ENCODE measurements at regions not wholly inside any gene's neighbourhood (a gene's known extent, or its start where the extent isn't known, plus 50 kb on each side); places are given as distances from the start of the nearest gene placed in this dataset.
A peak's percentile ranks its signal among the peaks of the same experiment; 100 is the strongest.

DNA sequence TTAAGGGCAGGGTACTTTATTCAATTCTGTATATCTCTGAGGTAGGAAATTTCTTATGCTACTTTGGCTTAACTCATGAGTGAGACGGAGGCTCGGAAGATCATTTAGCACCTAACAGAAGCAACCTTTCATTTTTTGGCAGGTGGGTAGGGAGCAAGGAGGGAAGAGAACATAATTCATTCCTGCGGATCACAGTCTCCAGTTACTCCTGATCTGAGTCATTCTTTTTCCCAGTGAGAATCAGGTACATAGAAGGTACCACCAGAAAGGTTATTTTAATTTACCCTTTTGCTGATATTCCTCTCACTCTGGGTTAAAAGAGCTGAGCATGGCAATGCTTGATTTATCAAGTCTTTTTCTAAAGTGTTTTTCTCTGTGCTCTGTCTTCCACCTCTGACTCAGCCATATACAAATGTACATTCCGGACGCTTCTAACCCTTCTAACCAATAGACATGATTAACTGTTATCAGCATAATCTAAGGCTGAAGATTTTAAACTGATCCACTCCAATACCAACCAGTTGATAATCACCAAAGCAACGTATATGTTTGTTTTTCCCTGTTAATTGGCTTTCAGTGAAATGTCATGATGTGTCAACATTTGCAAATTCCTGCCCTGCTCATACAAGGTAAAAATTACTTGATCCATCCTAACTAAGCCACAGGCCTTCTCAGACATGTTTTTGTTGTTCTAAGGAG, 271.7 kb downstream of the DUSP10 start:
- peak; percentile 54 for DNase-seq (ENCODE audit: low read depth)

DNA sequence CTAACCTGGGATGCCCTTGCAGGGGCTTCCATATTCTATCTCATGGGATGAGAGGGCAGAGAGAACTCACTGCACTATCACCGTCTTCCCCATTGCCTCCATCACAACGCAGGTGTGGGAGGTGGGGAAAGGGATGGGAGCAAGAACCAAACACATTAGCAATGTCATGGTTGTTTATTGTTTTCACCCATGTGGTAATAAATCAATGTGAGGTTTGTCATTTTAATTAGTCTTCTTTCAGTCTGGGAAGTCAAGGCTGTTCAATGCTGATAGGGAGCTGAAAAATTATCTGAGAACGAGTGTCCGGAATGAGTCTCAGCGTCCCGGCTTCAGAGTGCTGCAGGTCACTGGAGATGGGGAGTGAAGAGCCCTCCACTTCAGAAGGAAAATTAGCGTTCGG, 268.5 kb downstream of the DUSP10 start:
- DNase-seq (ENCODE audit: low read depth): no peak

DNA sequence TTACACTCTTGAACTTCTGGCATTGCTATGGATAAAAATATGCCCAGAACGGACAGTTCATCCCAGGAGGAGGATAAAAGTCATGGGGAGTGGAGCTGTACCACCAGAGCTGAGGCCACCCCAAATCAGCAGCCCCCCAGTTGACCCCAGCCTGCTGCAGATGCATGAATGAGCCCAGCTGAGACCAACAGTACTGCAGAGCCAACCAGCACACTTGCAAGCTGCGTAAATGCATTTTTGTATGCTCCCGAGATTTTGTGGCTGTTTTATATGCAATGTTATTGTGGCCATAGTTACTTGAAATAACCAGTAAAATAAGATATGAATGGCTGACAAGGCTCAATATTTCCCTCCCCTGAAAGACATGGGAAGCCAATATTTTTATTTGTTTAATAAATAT, 264.6 kb downstream of the DUSP10 start:
- DNase-seq (ENCODE audit: low read depth): no peak

DNA sequence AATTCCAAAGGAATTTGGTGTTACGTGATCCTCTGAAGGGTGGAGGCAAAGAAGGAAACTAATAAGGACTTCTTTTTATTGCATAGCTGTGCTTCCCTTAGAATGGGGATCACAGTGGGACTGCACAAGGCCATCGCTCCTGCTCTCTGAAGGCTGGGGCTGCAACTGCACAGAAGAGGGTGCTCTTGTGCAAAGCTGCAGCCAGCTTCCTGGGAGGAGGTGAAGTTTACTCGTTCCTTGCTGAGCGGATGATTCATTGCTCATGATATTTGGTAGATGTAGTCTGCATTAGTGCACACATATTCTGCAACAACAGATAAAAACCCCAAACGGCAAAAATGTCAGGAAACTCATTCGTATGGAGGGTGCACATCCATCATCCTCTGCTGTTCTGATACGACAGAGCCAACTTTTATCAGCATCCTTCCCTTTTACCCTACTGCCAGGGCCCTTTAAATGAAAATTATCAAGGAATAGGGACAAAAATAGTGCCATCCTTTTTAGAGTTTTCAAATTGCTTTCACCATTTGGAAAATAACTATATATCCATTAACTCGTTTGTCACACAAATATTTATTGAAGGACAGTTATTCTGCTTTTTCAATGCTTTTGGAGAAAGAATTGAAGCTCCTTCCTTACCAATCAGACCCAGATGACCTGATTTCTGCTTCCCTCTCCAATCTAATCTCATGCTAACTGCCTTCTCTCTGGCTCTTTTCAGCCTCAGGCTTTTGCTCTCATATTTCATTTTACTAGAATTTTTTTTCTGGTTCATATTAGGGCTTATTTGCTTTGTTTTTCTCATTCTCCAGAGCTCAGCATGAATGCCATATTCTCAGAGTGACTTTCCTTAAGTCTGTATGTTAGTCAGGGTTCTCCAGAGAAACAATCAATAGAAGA, 263.6 kb downstream of the DUSP10 start:
- peak; percentile 92 for DNase-seq (ENCODE audit: low read depth)

DNA sequence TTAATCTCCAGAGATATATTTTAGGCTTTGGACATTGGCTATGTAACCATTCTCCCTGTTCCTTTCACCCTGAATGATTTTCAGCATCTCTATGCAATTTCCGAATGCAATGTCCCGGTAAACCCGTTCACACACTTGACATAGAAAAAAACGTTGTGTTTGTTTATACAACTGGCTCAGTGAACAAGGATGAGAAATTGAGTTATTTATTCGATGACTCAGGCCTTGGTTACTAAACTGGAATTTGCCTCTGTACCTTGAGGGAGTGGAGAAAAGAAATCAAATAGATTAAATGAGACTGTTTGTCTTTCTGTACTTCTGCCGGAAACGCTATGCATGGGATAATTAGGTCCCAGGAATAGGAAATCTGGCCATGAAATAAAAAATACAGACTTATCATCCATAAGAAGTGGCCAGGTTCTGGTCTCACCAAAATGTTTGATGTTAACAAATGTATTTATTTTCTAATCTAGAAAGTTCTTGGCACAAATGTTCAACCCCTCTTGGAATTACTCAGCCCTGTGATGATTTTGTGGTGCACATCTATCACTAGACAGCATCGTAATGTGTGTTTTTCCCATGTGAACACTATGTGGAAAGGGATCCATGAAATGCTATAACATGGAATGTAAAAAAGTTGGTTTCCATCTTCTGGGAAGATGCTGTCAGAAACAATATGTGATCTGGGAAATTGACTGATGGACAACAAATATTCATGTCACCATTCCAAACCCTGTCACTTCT, 253.9 kb downstream of the DUSP10 start:
- DNase-seq (ENCODE audit: low read depth): peak; percentile 91

DNA sequence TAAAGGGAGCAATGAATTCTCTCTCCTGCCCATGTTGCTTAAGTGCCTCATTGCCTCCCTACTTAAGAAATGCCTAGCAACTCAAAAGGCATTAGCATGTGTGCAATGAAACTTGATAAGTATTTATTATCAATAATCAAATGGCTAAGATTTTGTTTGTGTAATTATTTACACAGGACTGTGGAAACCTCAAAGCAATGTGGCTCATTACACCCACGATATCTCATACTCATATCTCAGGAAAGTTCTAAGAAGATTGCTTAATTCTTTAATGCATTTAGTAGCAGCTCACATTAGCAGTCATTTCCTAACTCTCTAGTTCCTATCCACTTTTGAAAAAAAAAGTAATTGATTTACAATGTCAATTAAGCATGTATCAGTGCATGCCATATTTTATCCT, 253.3 kb downstream of the DUSP10 start:
- peak; percentile 5 for DNase-seq (ENCODE audit: low read depth)

DNA sequence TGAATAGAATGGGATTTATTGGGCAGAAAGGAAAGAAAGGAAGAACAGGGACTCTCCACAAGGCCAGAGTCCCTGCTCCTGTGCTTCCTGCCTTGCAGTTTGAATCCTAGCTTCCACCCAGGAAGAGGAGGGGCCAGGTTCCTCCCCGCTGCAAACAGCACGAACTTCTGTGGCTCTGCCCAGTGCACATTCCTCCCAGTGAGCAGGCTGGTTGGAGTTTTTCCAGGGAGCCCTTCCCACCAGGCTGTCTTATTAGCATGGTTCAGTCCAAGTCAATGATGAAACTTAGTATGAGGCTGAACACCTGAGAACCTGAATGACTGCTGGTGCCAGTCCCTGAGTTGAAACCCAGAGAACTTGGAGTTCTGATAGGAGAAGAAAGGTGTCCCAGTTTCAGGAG, 247.2 kb downstream of the DUSP10 start:
- peak; percentile 70 for DNase-seq (ENCODE audit: low read depth)

DNA sequence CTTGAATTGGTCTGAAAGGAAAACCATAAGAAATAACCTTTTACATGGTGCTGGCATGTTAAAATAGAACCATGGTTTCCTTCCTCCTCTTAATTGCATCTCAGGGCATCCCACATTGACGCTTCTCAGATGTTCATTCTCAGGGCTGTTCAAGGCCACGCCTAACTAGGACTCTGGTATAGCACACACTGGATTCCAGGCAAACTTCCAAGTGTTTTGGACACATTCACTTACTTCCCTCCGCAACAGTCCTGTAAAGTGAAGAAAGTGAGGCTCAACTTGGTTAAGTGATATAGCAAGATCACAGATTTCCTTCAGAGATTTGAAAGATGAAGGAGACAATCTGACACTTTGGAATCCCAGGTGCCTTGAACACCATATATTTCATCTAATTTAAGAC, 244.8 kb downstream of the DUSP10 start:
- DNase-seq (ENCODE audit: low read depth): no peak

DNA sequence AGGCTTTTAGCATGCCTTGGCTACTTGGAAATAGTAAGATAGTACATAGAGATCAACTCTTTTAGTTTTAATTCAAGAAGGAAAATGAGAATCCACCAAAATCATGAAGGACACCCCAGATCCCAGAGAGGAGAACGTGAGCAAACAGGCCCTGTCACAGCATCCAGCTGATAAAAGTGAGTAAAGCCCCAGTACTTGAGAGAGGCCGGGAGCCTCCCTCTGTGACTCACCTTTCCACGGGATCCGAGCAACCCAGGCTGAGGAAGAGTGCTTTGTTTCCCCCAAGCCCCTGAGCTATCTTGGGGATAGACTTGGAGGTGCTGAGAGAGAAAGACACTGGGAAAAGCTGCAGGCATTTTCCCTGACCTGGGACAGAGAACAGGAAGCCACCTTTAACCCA, 238.6 kb downstream of the DUSP10 start:
- DNase-seq (ENCODE audit: low read depth): no peak

DNA sequence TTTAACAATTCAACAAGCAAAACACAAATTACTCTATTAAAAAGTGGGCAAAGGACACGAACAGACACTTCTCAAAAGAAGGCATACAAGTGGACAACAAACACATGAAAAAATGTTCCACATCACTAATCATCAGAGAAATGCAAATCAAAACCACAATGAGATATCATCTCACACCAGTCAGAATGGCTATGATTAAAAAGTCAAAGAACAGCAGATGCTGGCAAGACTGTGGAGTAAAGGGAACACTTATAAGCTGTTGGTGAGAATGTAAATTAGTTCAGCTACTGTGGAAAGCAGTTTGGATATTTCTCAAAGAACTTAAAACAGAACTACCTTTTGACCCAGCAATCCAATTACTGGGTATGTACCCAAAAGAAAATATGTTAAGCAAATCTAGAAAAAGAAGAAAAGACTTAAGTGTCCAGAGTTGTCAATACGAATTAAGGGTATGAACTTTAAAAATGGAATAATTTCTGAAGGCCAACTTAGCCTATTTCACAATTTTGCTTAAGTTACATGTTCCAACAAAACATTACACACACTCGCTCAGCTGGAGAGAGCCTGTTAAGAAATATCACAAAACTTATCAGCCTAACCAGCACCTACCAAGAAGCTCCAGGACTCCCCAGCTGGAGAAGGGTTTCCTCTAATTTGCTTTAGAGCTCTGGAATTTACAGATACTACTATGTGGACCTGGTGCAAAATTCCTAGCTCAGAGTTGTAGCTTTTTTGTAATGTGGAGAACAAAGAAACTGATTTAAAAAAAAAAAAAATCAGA, 232.1 kb downstream of the DUSP10 start:
- no peak for DNase-seq (ENCODE audit: low read depth)

DNA sequence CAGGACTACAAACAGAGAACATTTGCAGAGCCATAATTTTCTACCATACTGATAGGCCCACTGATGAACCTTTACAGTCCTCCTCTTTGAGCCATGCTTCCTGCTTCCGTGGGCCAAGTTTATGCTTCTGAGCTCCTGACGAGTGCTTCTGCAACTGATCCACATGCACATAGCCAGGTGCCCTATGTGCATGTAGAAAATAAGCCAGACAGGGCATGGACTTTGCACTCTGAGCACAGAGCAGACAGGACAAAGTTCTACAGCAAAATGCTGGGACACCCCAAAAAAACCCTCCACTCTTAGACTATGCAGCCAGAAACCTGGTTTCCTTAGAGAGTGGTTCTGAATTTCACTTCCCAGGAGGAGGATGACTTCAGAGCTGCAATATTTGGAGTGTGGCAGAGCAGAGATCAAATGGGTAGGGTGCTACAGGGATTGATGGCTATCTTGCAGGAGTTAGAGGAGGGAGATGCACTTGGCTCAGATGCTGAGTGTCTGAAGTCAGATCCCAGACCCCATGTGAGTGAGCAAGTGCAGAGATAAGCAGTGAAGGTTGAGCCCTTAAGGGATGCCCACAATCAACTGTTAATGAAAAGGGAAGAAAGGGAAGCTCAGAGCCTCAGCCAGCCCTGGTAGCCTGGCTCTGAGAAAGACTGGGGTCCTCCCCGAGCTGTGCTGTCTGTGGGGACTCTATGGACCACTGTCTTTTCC, 230.9 kb downstream of the DUSP10 start:
- DNase-seq (ENCODE audit: low read depth): no peak

DNA sequence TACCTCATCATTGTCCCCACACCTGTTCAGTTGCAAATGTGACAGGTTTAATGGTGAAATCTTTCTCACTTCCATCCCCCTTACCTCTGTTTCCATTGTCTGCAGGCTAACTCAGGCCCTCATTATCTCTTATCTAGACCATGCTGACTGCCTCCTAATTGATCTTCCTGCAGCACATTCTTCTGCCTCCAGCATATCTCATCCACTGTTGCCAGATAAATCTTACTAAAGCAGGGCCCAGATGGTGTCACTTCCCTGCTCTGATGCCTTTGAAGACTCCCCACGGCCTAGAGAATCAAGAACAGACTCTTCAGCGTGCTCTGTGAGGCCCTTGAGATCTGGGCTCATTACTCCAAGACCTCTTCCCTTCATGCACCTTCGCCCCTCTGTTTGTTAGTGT, 230.1 kb downstream of the DUSP10 start:
- DNase-seq (ENCODE audit: low read depth): no peak

DNA sequence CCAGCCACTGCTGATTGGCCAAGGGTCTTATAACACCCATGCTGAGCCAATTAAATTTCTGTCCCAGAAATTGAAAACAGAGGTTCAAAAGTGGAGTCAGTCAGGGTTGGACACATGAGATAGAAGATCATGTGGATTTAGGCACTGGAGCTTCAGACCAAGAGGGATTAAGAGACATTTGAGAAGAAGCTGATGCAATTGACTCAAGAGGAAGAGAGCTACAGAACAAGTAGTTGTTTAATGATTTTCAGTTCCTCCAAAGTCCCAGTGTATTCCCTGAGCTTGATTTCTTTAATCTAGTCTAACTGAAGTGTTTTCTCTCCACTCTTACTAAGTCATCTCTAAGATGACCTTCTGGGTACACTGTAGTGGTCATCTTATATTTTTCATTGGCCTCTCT, 227.1 kb downstream of the DUSP10 start:
- DNase-seq (ENCODE audit: low read depth): no peak

DNA sequence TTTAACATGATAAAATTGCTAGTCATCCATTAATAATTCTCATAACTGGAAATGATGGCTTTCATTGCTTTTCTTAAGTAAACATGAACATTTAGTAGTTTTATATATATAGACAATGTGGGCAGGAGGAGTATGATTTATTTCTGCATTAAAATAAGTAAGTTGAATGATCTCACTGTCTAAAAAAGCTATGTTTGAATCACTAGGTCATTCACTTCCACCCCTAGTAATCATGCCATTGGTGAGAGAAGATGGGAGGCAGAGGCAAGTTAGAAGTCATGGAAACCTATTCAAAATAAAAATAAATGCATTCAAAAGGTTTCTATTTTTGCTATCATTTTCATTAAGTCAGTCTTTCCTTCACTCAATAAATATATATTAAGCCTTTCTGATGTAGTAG, 226.4 kb downstream of the DUSP10 start:
- DNase-seq (ENCODE audit: low read depth): no peak

DNA sequence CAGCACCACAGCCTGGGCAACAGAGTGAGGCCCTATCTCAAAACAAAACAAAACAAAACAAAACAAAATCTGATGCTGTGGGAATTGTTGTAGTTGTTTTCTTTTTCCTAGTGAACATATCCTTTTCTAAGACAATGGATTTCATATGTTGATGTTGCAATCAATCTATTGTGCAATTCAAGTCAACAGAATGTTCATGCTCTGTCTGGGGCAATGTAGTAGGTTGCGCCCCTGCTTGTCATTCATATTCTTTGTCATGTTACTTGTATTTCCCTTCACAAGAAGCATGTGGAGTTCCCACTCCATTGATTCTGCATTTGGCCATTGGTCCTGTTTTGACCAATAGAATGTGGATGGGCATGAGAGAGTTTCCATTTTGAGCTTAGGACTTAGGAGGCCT, 223.9 kb downstream of the DUSP10 start:
- DNase-seq (ENCODE audit: low read depth): peak; percentile 57

DNA sequence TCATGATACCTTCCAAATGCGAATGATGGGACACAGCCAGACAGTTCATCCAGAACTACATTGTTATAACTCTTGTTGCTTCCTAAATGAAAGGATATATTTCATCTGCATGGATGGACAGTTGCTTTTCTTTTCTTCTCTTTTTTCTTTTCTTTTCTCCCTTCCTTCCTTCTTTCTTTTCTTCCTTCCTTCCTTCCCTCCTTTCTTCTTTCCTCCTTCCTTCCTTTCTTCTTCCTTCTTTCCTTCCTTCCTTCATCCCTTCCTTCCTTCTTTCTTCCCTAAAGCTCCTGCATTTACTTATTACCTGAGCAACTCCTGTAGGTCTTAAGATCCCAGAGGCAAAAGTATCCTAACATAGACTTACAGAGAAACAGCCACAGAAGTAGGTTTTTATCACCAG, 221.6 kb downstream of the DUSP10 start:
- DNase-seq (ENCODE audit: low read depth): no peak

DNA sequence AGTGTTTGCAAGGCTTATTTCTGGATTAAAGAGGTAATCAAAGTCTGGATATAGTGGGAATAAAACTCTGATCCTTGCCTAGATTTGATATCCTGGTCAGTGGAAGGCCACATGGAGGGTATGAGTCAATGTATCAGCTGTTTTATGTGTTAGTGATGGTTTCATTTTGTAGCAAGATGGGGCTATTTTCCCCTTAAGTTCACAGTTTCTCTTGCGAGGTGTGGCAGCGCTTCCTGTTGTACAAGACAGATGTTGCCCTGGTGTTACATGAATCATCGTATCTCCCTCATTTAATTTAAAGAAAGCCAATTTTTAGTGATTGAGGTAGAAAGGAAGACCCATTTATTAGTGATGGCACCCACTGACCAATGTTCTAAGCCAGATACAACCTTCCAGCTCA, 220.2 kb downstream of the DUSP10 start:
- DNase-seq (ENCODE audit: low read depth): no peak

DNA sequence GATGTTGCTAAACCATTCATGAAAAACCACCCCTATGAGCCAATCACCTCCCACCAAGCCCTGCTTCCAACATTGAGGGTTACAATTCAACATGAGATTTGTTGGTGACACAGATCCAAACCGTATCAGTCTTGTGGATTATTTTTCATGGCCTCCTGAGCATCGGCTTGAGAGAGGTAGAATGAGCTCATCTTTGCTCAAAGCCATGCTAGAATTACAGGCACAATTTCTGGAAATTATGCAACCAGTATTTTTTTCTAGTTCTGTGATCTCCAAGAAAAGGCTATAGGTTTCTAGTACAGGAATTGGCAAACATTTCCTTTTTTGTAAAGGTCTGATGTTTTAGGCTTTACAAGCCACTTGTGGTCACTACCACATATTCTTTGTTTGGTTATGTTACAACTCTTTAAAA, 219.4 kb downstream of the DUSP10 start:
- peak; percentile 3 for DNase-seq (ENCODE audit: low read depth)

DNA sequence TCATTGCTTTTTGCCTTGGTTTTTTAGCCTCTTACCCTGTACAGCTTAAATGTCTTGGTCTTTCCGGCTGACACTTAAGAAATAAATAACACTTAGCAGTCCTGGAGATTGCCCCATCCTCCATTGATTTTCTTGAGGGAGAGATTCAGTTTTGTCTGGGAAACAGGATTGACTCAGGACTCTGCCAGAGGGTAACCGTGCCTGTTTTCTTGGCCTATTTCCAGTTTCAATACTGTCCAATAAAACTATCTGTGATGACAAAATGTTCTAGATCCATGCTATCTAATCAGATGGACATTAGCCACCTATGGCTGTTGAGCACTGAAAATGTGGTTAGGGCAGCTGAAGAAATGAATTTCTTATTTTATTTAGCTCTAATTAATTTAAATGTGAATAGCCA, 216.1 kb downstream of the DUSP10 start:
- no peak for DNase-seq (ENCODE audit: low read depth)

DNA sequence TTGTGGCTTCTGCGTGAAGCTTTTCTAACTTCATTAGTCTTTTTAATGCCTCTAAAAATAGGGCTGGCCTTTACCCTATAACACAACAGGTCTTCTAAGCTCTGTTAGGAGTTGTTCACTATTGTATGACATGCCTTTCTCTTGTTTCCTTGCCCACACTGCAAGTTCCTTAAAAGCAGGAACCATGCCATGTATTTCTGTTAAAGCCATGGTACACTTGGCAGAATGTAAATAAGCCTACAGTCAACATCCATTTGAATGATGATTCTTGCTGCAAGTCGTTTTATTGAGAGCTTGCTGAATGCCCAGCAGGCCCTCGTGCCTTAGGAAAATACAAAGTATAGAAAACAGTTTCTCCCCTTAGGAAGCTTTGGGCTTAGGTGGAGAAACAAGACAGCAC, 214.6 kb downstream of the DUSP10 start:
- no peak for DNase-seq (ENCODE audit: low read depth)

DNA sequence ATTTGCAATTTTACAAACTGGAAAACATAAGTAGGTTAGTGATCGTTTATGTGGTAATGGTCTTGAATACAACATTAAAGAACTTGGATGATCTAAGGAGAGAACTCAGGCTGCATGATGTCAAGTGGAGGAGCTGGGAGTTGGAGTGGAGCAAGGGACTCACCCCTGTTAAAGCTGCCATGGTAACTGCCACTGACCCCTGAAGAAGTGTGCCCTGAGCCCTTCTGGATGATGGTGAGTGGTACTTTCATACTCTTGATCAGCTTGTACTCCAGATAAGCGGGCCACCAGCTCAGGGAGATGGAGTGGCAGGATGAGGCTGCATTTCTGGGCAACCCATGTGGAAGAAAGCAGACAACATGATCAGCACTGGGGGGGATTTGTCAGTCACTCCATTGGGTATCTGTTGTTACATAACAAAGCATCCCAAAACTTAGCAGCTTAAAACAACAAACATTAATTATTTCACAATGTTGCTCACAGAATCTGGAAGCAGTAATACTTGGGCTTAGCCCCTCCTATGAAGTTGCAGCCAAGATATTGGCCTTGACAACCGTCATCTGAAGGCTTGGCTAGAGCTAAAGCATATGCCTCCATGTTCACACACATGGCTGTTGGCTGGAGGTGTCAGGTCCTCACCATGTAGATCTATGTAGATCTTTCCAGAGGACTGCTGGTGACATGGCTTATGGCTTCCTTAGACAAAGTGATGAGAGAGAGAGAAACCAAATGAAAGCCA, 213.8 kb downstream of the DUSP10 start:
- no peak for DNase-seq (ENCODE audit: low read depth)
